CD4-positive, alpha-beta T cell treated with Interleukin-12 subunit alpha and Interleukin-12 subunit beta, for 1 hour (primary cell): ENCODE measurements at regions not wholly inside any gene's neighbourhood (a gene's known extent, or its start where the extent isn't known, plus 50 kb on each side); places are given as distances from the start of the nearest gene placed in this dataset.
"Not testable (repeated sequence)": the region's sequence is repeated elsewhere in the genome, so short reads cannot be mapped to it uniquely, and the experiment has no call there.

Experiments used
- DNase-seq: peaks from one replicate; pipeline ENCODE4 v3.0.0-alpha.2; 2020

DNA sequence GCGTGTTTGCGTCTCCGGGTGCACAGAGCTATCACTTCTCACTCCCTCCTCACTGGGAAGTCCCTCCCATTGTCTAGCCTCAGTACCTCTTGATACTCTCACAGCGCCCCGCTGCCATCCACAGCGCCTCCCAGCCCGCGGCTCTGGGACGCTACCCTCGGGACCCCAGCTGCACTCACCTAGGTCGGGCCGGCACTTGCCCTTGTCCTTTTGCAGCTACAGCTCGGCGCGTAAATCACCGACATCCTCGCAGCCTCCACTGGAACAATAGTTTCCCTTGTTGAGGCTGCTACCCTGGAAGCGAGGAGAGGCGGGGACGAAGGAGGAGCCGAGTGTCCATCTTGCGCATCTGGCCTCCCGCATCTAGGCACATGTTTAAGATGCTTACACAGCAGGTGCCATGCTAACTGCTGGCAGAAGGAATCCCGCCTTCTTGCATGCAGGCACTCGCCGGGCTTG is 269.5 kb upstream of the HSFY2 start:
- no peak for DNase-seq

- DNase-seq, result no peak
Measured at GRCh38 chrY:19042306-19042958, 268.9 kb upstream of the HSFY2 start.

- DNase-seq, result no peak
Measured at GRCh38 chrY:19026631-19027030, 253.1 kb upstream of the HSFY2 start.

DNA sequence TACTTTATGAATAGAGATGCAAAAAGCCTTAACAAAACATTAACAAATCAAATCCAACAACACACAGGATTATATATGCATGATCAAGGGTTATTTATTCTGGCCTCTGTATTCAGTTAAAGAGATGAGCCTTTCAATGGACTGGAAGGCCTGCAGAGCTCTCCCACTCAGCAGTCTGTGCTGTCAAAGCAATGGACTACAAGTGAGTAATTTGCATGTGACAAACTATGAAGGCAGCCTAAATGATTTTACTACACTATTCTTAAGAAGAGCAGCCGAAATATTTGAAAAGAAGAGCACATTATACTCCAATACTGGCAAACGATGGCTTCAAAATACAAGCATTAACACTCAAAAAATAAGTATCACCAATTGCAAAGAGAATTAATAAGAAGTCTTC is 250.4 kb upstream of the HSFY2 start:
- no peak for DNase-seq

GRCh38 chrY:19020193-19020592 is 246.7 kb upstream of the HSFY2 start:
- no peak for DNase-seq

- no peak for DNase-seq
Measured at GRCh38 chrY:19016990-19017389, 243.5 kb upstream of the HSFY2 start.

DNA sequence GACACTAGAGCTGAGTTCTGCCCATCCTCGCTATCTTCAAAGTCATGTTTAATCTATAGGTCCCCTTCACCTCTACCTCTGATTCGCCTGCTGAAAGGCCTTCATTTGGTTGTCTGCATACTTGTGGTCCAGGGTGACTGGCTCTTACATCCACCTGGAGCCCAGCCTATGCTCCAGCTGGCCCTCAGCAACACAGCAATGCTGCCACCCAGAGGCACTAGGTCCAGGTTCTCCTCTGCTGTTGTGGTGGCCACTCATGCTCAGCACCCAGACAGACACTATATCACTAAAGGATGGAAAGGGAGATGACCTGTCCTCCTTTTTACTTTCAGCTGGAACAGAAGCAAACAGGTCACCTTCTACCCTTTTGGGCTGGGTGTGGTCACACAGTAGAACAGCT is 242.3 kb upstream of the HSFY2 start:
- no peak for DNase-seq

GRCh38 chrY:19015213-19015612 is 241.7 kb upstream of the HSFY2 start:
- no peak for DNase-seq

DNA sequence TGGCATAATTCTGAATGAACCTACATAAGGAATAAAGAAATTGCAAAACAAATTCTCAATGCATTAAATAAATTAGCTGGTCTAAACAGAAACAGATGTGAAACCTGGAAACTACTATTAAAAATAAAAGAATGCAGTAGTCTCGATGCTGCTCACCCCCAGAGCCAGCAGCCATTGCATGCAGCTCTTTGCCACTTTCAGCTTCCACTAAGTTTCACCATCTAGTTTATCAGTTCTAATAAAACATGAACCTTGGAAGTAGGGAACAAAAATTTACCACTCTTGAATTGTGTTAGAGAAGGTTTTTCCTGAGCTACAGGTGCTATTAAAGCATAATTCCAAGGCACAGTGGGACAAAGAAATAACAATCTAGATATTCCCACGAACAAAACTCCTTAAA is 239.4 kb upstream of the HSFY2 start:
- no peak for DNase-seq

DNA sequence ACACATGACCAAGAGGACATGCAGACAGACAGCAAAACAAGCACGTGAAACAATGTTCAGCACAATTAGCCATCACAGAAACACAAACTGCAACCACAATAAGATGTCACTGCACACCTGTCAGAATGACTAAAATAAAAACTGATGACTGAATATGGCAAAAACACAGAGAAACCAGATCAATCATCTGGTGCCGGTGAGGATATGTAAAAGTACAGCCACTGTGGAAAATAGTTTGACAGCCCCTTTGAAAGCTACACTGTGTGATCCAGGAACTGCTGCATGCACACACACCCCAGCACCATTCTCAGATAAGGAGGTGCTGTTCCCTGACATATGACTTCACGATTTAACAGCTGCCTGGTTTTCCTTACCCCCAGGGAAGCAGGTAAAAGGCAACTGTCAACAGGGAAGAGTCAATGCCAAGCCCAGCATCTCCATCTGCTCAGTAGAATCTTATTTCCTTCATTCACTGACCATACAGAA is 238.1 kb upstream of the HSFY2 start:
- DNase-seq, result no peak

GRCh38 chrY:19006234-19006633 is 232.7 kb upstream of the HSFY2 start:
- DNase-seq, result no peak

- DNase-seq, result no peak
Measured at GRCh38 chrY:19005579-19005978, 232.0 kb upstream of the HSFY2 start.

DNA sequence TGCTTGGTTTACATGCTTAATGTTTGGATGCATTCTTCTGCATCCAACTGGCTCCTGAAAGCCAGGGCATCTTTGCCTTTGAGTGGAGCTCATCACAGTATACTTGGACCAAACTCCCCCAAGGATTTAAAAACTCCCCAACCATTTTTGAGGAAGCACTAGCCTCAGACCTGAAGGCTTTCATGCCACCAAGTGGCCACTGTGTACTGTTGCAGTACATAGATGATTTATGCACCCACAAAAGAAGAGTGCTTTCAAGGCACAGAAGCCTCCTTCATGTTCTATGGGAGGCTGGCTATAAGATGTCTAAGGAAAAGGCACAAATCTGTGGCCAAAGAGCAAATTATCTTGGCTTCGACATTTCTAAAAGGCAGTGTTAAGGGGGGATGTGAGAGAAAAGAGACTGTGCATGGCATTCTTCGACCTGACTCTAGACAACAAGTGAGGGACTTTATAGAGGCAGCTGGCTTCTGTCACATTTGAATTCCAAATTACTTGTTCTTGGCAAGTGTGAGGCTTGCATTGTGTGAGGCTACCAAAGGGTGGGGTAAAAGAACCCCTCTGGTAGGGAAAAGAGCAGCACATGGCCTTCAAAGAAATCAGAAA is 224.2 kb upstream of the HSFY2 start:
- no peak for DNase-seq

GRCh38 chrY:18993480-18993879 is 219.9 kb upstream of the HSFY2 start:
- no peak for DNase-seq

DNA sequence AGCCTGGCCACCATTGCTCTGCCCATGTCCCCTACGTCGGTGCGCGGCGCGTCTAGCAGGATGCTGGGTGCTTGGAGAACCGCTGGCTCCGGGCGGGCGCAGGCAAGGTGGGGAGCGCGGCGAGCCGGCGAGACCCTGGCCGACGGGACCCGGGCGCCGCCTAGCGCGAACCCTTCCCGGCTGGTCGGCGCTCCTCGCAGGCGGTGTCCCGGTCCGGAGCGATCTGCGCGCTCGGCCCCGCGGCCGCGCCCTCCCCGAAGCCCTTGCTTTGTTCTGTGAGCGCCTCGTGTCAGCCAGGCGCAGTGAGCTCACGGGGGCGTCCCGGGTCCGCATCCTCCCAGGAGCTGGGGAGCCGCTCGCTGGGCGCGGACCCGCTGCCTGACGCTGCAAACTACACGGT is 219.1 kb upstream of the HSFY2 start:
- DNase-seq, result not testable (repeated sequence)

DNA sequence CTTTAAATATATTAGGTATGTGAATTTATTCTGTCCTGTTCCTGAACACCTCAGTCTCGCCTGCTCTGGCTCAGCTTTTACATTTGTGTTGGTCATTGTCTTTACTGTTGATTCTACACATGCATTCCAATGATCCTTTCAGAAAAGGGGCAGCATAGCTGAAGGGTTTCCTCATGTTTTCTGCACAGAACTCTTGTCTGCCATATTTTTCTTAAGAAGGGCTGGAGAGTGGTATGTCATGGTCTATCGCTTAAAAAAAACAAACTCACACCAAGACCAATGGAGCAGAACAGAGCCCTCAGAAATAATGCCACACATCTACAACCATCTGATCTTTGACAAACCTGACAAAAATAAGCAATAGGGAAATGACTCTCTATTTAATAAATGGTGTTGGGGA is 215.8 kb upstream of the HSFY2 start:
- no peak for DNase-seq

- no peak for DNase-seq
Measured at GRCh38 chrY:18966001-18966400, 192.5 kb upstream of the HSFY2 start.

- no peak for DNase-seq
Measured at GRCh38 chrY:18958846-18959245, 185.3 kb upstream of the HSFY2 start.

GRCh38 chrY:18951657-18952435 is 178.3 kb upstream of the HSFY2 start:
- no peak for DNase-seq

DNA sequence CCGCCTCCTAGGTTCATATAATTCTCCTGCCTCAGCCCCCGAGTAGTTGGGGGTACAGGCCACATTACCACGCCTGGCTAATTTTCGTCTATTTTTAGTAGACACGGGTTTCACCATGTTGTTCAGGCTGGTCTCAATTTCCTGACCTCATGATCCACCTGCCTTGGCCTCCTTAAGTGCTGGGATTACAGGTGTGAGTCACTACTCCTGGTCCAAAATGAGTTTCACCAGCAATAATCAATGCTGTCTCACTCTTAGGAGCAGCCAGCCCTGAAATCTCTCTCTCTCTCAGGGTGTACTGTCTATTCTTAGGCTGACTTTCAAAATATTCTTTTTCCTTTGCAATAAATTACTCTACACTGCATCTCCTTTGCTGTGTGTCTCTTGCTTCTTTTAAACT is 177.5 kb upstream of the HSFY2 start:
- no peak for DNase-seq

- DNase-seq, result no peak
Measured at GRCh38 chrY:18936831-18937230, 163.3 kb upstream of the HSFY2 start.

GRCh38 chrY:18919256-18919655 is 145.7 kb upstream of the HSFY2 start:
- no peak for DNase-seq

- DNase-seq, result no peak
Measured at GRCh38 chrY:18912846-18913245, 139.3 kb upstream of the HSFY2 start.

GRCh38 chrY:18909846-18910245 is 136.3 kb upstream of the HSFY2 start:
- no peak for DNase-seq
